ENCODE measurements at regions not wholly inside any gene's neighbourhood (a gene's known extent, or its start where the extent isn't known, plus 50 kb on each side); places are given as distances from the start of the nearest gene placed in this dataset.

DNA sequence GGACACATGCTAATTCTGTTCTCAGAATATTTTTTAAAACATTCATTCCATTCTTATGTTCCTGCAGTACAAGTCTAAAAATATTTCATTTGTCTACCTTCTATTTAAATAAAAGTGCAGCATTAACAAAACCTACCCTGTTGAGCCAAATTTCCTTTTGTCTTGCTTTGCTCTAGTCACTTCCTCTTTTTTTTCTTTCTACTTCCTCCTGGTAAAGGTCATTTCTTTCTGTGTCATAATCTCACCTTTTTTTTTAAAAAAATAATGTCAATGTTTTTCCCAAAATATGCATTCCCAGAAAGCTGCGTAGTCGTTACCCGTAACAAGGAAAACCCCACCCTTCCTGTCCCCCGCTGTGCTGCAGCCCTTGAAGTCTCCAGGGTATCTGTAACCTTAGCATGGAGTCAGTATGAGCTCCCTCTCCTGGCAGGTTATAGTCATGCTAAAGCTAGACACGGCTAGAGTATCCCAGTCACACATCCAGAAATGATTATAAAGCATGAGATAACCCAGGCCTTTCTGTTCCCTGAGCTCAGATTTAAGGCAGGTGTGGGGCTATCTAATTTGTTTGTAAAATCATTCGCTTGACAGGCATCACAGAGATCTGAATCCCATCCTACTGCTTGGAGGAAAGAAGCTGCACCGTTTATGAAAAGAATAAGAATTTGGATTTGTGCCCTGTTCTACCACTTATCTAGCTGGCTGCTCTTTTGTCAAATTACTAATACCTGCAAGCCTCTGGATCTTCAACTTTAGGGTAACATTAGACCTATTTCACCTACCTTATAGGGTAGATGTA lies 51.1 kb upstream of the EED start:
- Histone ChIP-seq H3K18ac (ENCODE audit: low read length) (no peak overlapping the region), H3K4me2 (ENCODE audit: low read length) (peak overlapping the region; percentile 41), H3K79me1 (ENCODE audit: low read length) (no peaks in the 10 kb centered on the region), H3K23ac (ENCODE audit: low read length) (no peak overlapping the region), H4K8ac (ENCODE audit: low read depth, low read length) (no peak overlapping the region), H3K4me1 (ENCODE audit: control insufficient read depth in 1 of 2, insufficient read depth in 2 of 2, low read length in 2 of 2) (peaks cover 3 to 5% of the 10 kb centered on the region in 2 experiments), H3K27me3 (ENCODE audit: insufficient read depth, low read length) (no peaks in the 10 kb centered on the region), H2BK5ac (ENCODE audit: low read depth, low read length, poor library complexity) (no peak overlapping the region), H4K91ac (ENCODE audit: low read depth, low read length) (no peak overlapping the region), H2BK12ac (ENCODE audit: low read length) (no peak overlapping the region), H2AK5ac (ENCODE audit: low read length) (no peak overlapping the region), H3K9me3 (ENCODE audit: insufficient read depth, low read depth, low read length) (no peaks in the 10 kb centered on the region), H3K14ac (ENCODE audit: low read length) (no peak overlapping the region), H3K27ac (ENCODE audit: low read depth, low read length) (no peak overlapping the region), H3K9ac (ENCODE audit: low read length) (no peak overlapping the region), H3K36me3 (ENCODE audit: control insufficient read depth in 1 of 2, insufficient read depth in 2 of 2, low read length in 2 of 2) (no peaks in the 10 kb centered on the region), H3K4ac (ENCODE audit: low read depth, low read length) (no peak overlapping the region), H4K12ac (ENCODE audit: low read depth, low read length) (no peak overlapping the region), H2AFZ (ENCODE audit: insufficient read depth, low read length, poor library complexity) (no peak overlapping the region), H2BK120ac (ENCODE audit: insufficient read depth, low read length, poor library complexity) (no peak overlapping the region), H3K79me2 (ENCODE audit: control insufficient read depth, insufficient read depth, low read length, poor library complexity) (no peaks in the 10 kb centered on the region), H3K4me3 (ENCODE audit: low read depth, low read length) (no peak overlapping the region)
- DNase-seq = peak; percentile 63 to 84
- no CpG with 5 or more reads among the region's 7 CpGs for WGBS (ENCODE audit: extremely low coverage, insufficient coverage, insufficient read length)

DNA sequence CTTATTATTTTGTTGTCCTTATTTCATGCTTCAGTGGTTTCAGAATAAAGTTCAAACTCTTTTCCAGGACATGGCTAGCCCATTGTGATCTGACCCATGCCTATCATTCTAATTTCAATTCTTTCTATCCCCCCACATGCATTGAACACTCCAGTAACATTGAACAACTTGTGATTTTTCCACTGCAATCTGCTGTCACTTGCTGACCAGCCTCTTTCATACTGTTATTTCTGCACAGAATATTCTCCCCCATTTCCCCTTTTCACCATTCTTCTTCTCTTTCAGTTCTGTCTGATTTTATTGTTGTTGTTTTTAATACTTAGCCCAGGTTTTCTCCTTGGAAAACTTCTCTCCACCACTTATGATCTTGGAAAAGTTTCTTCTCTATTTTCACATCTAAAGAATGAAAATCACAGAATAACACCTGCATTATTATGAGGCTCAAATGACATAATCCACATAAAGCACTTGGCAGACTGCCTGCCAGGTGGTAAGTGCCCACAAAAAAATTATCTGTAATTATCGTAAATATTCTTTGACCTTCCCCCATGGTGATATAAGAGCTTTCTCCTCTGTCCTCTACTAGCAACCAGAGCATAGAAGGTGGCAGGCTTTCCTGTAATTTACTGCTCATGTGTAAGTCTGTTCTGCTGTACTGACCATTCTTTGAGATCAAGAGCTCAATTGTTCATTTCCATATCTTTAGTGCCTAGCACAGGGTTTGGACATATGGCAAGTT lies 51.9 kb upstream of the EED start:
- H3K14ac ChIP-seq (ENCODE audit: low read length) = no peak overlapping the region
- H3K79me2 ChIP-seq (ENCODE audit: control insufficient read depth, insufficient read depth, low read length, poor library complexity) = no peaks in the 10 kb centered on the region
- H3K4me1 ChIP-seq (ENCODE audit: control insufficient read depth in 1 of 2, insufficient read depth in 2 of 2, low read length in 2 of 2) = peaks cover 3 to 5% of the 10 kb centered on the region in 2 experiments
- H3K27ac ChIP-seq (ENCODE audit: low read depth, low read length) = no peak overlapping the region
- no peak overlapping the region for H2BK5ac ChIP-seq (ENCODE audit: low read depth, low read length, poor library complexity)
- H2BK12ac ChIP-seq (ENCODE audit: low read length) = no peak overlapping the region
- H2BK120ac ChIP-seq (ENCODE audit: insufficient read depth, low read length, poor library complexity) = peak overlapping the region; percentile 73
- H3K4me2 ChIP-seq (ENCODE audit: low read length) = no peak overlapping the region
- no CpG with 5 or more reads among the region's 1 CpG for WGBS (ENCODE audit: extremely low coverage, insufficient coverage, insufficient read length)
- no peaks in the 10 kb centered on the region for H3K27me3 ChIP-seq (ENCODE audit: insufficient read depth, low read length)
- no peak overlapping the region for H3K18ac ChIP-seq (ENCODE audit: low read length)
- no peak overlapping the region for H4K8ac ChIP-seq (ENCODE audit: low read depth, low read length)
- H3K4me3 ChIP-seq (ENCODE audit: low read depth, low read length) = no peak overlapping the region
- H3K36me3 ChIP-seq (ENCODE audit: control insufficient read depth in 1 of 2, insufficient read depth in 2 of 2, low read length in 2 of 2) = no peaks in the 10 kb centered on the region
- no peak overlapping the region for H4K91ac ChIP-seq (ENCODE audit: low read depth, low read length)
- H2AK5ac ChIP-seq (ENCODE audit: low read length) = no peak overlapping the region
- H3K23ac ChIP-seq (ENCODE audit: low read length) = no peak overlapping the region
- H4K12ac ChIP-seq (ENCODE audit: low read depth, low read length) = no peak overlapping the region
- no peak overlapping the region for H3K4ac ChIP-seq (ENCODE audit: low read depth, low read length)
- no peaks in the 10 kb centered on the region for H3K79me1 ChIP-seq (ENCODE audit: low read length)
- no peaks in the 10 kb centered on the region for H3K9me3 ChIP-seq (ENCODE audit: insufficient read depth, low read depth, low read length)
- H3K9ac ChIP-seq (ENCODE audit: low read length) = no peak overlapping the region
- DNase-seq = no peak
- no peak overlapping the region for H2AFZ ChIP-seq (ENCODE audit: insufficient read depth, low read length, poor library complexity)

DNA sequence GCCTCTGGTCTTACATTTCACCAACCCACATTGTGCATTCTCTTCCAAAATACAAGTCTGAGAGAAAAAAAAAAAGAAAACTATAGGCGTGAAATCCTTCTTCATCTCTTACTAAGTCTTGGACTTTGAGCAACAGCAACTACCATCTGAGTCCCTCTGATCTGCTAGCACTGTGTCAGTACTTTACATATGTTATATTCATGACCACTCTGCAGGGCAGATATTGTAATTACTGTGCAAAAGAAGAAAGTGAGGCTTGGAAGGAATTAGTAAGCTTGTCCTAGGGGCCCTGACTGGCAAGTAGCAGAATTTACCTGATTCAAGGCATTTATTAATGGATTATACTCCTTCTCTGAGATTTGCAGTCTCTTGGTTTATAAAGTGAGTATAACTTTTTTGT lies 52.7 kb upstream of the EED start:
- no peak overlapping the region for H3K4ac ChIP-seq (ENCODE audit: low read depth, low read length)
- no peak overlapping the region for H2AFZ ChIP-seq (ENCODE audit: insufficient read depth, low read length, poor library complexity)
- H4K12ac ChIP-seq (ENCODE audit: low read depth, low read length) = no peak overlapping the region
- no peak overlapping the region for H2BK5ac ChIP-seq (ENCODE audit: low read depth, low read length, poor library complexity)
- no peaks in the 10 kb centered on the region for H3K27me3 ChIP-seq (ENCODE audit: insufficient read depth, low read length)
- no CpG with 5 or more reads among the region's 1 CpG for WGBS (ENCODE audit: extremely low coverage, insufficient coverage, insufficient read length)
- H3K36me3 ChIP-seq (ENCODE audit: control insufficient read depth in 1 of 2, insufficient read depth in 2 of 2, low read length in 2 of 2) = no peaks in the 10 kb centered on the region
- no peak overlapping the region for H3K4me3 ChIP-seq (ENCODE audit: low read depth, low read length)
- no peak overlapping the region for H2AK5ac ChIP-seq (ENCODE audit: low read length)
- no peak for DNase-seq
- no peaks in the 10 kb centered on the region for H3K9me3 ChIP-seq (ENCODE audit: insufficient read depth, low read depth, low read length)
- H3K14ac ChIP-seq (ENCODE audit: low read length) = no peak overlapping the region
- no peak overlapping the region for H2BK120ac ChIP-seq (ENCODE audit: insufficient read depth, low read length, poor library complexity)
- H4K91ac ChIP-seq (ENCODE audit: low read depth, low read length) = no peak overlapping the region
- H3K9ac ChIP-seq (ENCODE audit: low read length) = no peak overlapping the region
- H3K27ac ChIP-seq (ENCODE audit: low read depth, low read length) = no peak overlapping the region
- H3K79me1 ChIP-seq (ENCODE audit: low read length) = no peaks in the 10 kb centered on the region
- no peak overlapping the region for H4K8ac ChIP-seq (ENCODE audit: low read depth, low read length)
- no peak overlapping the region for H3K23ac ChIP-seq (ENCODE audit: low read length)
- peaks cover 3 to 5% of the 10 kb centered on the region in 2 experiments for H3K4me1 ChIP-seq (ENCODE audit: control insufficient read depth in 1 of 2, insufficient read depth in 2 of 2, low read length in 2 of 2)
- H3K18ac ChIP-seq (ENCODE audit: low read length) = no peak overlapping the region
- no peak overlapping the region for H2BK12ac ChIP-seq (ENCODE audit: low read length)
- no peaks in the 10 kb centered on the region for H3K79me2 ChIP-seq (ENCODE audit: control insufficient read depth, insufficient read depth, low read length, poor library complexity)
- no peak overlapping the region for H3K4me2 ChIP-seq (ENCODE audit: low read length)

GRCh38 chr11:86187027-86187426 lies 57.5 kb upstream of the EED start:
- Histone ChIP-seq H2BK120ac (ENCODE audit: insufficient read depth, low read length, poor library complexity) (no peak overlapping the region), H3K4me1 (ENCODE audit: control insufficient read depth in 1 of 2, insufficient read depth in 2 of 2, low read length in 2 of 2) (peaks cover 0 to 4% of the 10 kb centered on the region in 2 experiments)

More at GRCh38 chr11:86187027-86187426, 57.5 kb upstream of the EED start:
- Histone ChIP-seq H3K4ac (ENCODE audit: low read depth, low read length) (no peak overlapping the region), H3K9me3 (ENCODE audit: insufficient read depth, low read depth, low read length) (peaks cover 3% of the 10 kb centered on the region), H3K4me2 (ENCODE audit: low read length) (no peak overlapping the region), H3K14ac (ENCODE audit: low read length) (no peak overlapping the region), H2AFZ (ENCODE audit: insufficient read depth, low read length, poor library complexity) (no peak overlapping the region), H2AK5ac (ENCODE audit: low read length) (no peak overlapping the region), H3K9ac (ENCODE audit: low read length) (no peak overlapping the region), H4K12ac (ENCODE audit: low read depth, low read length) (no peak overlapping the region), H3K27me3 (ENCODE audit: insufficient read depth, low read length) (no peaks in the 10 kb centered on the region), H3K27ac (ENCODE audit: low read depth, low read length) (no peak overlapping the region), H2BK12ac (ENCODE audit: low read length) (no peak overlapping the region), H3K18ac (ENCODE audit: low read length) (no peak overlapping the region), H3K4me3 (ENCODE audit: low read depth, low read length) (no peak overlapping the region), H3K23ac (ENCODE audit: low read length) (no peak overlapping the region), H3K79me1 (ENCODE audit: low read length) (no peaks in the 10 kb centered on the region), H3K36me3 (ENCODE audit: control insufficient read depth in 1 of 2, insufficient read depth in 2 of 2, low read length in 2 of 2) (no peaks in the 10 kb centered on the region), H3K79me2 (ENCODE audit: control insufficient read depth, insufficient read depth, low read length, poor library complexity) (no peaks in the 10 kb centered on the region), H4K91ac (ENCODE audit: low read depth, low read length) (no peak overlapping the region), H4K8ac (ENCODE audit: low read depth, low read length) (no peak overlapping the region), H2BK5ac (ENCODE audit: low read depth, low read length, poor library complexity) (no peak overlapping the region)
- no peak for DNase-seq
- WGBS (ENCODE audit: extremely low coverage, insufficient coverage, insufficient read length) = no CpG with 5 or more reads among the region's 2 CpGs

Data from trophoblast cell (in vitro differentiated cells and primary cell).